KMS-11 (cell line): ENCODE measurements at regions not wholly inside any gene's neighbourhood (a gene's known extent, or its start where the extent isn't known, plus 50 kb on each side); places are given as distances from the start of the nearest gene placed in this dataset.

Experiments
- H2AFZ ChIP-seq: fragments of 200-600 bp; sonication (generic); 2 replicates; pipeline ENCODE4 v1.6.1; 2016; ENCODE audit warnings: antibody characterized with exemption, mixed run types, low read depth
- H3K27ac ChIP-seq: fragments of 200-600 bp; sonication (generic); 2 replicates; pipeline ENCODE4 v1.6.1; 2016; ENCODE audit warnings: mild to moderate bottlenecking, mixed run types
- H3K27me3 ChIP-seq: fragments of 200-600 bp; sonication (generic); 2 replicates; pipeline ENCODE4 v1.6.1; 2017; ENCODE audit warnings: mild to moderate bottlenecking, low read depth, mixed run types, moderate library complexity; ENCODE audit not compliant: insufficient read depth
- H3K36me3 ChIP-seq: fragments of 200-600 bp; sonication (generic); 2 replicates; pipeline ENCODE4 v1.6.1; 2017; ENCODE audit warnings: mild to moderate bottlenecking, mixed run types; ENCODE audit not compliant: insufficient read depth
- H3K4me1 ChIP-seq: fragments of 200-600 bp; sonication (generic); 2 replicates; pipeline ENCODE4 v1.6.1; 2016; ENCODE audit warnings: mild to moderate bottlenecking, low read depth, mixed run types; ENCODE audit not compliant: poor library complexity, severe bottlenecking
- H3K4me2 ChIP-seq: fragments of 200-600 bp; sonication (generic); 2 replicates; pipeline ENCODE4 v1.7.0; 2016; ENCODE audit warnings: mild to moderate bottlenecking, mixed run types
- H3K4me3 ChIP-seq: fragments of 200-600 bp; sonication (generic); IDR thresholded peaks from 2 replicates; pipeline ENCODE4 v1.6.1; 2017; ENCODE audit warnings: low read depth, low read length, mixed read lengths; ENCODE audit not compliant: insufficient read depth
- H3K79me2 ChIP-seq: fragments of 200-600 bp; sonication (generic); 2 replicates; pipeline ENCODE4 v1.6.1; 2016; ENCODE audit warnings: low read depth, mixed run types; ENCODE audit not compliant: insufficient read depth
- H3K9ac ChIP-seq: fragments of 200-600 bp; sonication (generic); 2 replicates; pipeline ENCODE4 v1.6.1; 2016; ENCODE audit warnings: mild to moderate bottlenecking, mixed run types
- H4K20me1 ChIP-seq: fragments of 200-600 bp; sonication (generic); 2 replicates; pipeline ENCODE4 v1.6.1; 2016; ENCODE audit warnings: mild to moderate bottlenecking, mixed run types; ENCODE audit not compliant: insufficient read depth
- CTCF ChIP-seq: fragments of 200-600 bp; sonication (generic); conservative IDR thresholded peaks from 2 replicates; pipeline ENCODE4 v1.6.1; 2017; ENCODE audit warnings: low read depth, mild to moderate bottlenecking, antibody characterized with exemption, low read length, moderate library complexity, mixed read lengths

DNA sequence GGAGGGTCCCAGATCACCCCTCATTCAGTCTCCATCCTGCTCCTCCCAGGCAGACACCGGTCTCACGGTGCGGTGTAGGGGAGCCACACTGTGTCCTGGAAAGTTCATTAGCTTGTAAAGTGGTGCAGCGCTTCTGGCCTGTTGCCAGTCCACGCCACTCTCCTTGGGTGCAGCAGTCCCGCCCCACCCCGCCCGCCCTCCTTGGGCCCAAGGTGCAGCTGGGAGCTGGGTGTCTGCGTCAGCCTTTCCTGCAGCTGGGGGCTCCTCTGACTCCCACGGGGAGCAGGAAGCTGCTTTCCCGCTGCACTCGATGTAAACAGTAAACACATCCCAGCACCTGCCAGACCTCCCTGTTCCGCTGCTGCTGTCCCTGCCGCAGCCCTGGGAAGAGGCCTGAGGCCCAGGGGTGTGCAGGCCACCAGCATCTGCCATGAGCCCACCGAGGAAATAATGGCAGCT, 53.8 kb upstream of the ASB18 start:
- Histone ChIP-seq H3K4me3 (no peak overlapping the region), H3K27ac (no peak overlapping the region), H3K9ac (no peak overlapping the region), H3K27me3 (no peaks in the 10 kb centered on the region), H2AFZ (no peak overlapping the region), H3K79me2 (no peaks in the 10 kb centered on the region), H3K36me3 (no peaks in the 10 kb centered on the region), H3K4me1 (no peaks in the 10 kb centered on the region), H3K4me2 (no peak overlapping the region), H4K20me1 (no peaks in the 10 kb centered on the region)
- TF ChIP-seq CTCF = no peak

GRCh38 chr2:236318401-236318800, 54.2 kb upstream of the ASB18 start:
- Histone ChIP-seq H3K9ac (no peak overlapping the region), H3K4me3 (no peak overlapping the region), H4K20me1 (no peaks in the 10 kb centered on the region), H2AFZ (no peak overlapping the region), H3K36me3 (no peaks in the 10 kb centered on the region), H3K79me2 (no peaks in the 10 kb centered on the region), H3K27me3 (no peaks in the 10 kb centered on the region), H3K27ac (no peak overlapping the region), H3K4me1 (no peaks in the 10 kb centered on the region), H3K4me2 (no peak overlapping the region)
- no peak for TF ChIP-seq CTCF

- Histone ChIP-seq H3K27me3 (no peaks in the 10 kb centered on the region), H3K4me2 (no peak overlapping the region), H3K4me1 (no peaks in the 10 kb centered on the region), H4K20me1 (no peaks in the 10 kb centered on the region), H3K9ac (no peak overlapping the region), H3K79me2 (no peaks in the 10 kb centered on the region), H3K36me3 (no peaks in the 10 kb centered on the region), H2AFZ (no peak overlapping the region), H3K27ac (no peak overlapping the region), H3K4me3 (no peak overlapping the region)
- TF ChIP-seq CTCF = no peak
These were observed 54.8 kb upstream of the ASB18 start for GRCh38 chr2:236319036-236319435.

GRCh38 chr2:236321415-236321814, 57.2 kb upstream of the ASB18 start:
- H3K4me2 ChIP-seq = no peak overlapping the region
- H4K20me1 ChIP-seq = no peaks in the 10 kb centered on the region
- no peaks in the 10 kb centered on the region for H3K36me3 ChIP-seq
- no peak overlapping the region for H3K27ac ChIP-seq
- no peaks in the 10 kb centered on the region for H3K79me2 ChIP-seq
- TF ChIP-seq CTCF = no peak
- H3K4me1 ChIP-seq = no peaks in the 10 kb centered on the region
- no peak overlapping the region for H3K4me3 ChIP-seq
- no peak overlapping the region for H3K9ac ChIP-seq
- no peaks in the 10 kb centered on the region for H3K27me3 ChIP-seq
- H2AFZ ChIP-seq = no peak overlapping the region
